ENCODE measurements at regions not wholly inside any gene's neighbourhood (a gene's known extent, or its start where the extent isn't known, plus 50 kb on each side); places are given as distances from the start of the nearest gene placed in this dataset.

DNA sequence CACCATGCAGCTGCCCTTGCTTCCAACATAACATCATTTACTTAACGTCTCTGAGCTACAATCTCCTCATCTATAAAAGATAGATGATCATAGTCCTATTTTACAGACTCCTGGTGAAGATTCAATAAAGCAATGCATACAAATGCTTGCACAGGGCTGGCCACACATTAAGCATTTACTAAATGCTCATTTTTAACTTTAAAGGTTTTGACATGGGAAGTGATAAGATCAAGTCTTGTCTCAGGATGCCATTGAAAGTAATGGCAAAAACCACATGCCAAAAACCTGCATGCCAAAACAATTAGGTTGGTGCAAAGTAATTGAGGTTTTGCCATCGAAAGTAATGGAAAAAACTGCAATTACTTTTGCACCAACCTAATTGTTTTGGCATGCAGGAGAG, 181.2 kb upstream of the ADRA1B start:
- no peak for TF ChIP-seq GATA2 (IDR thresholded peaks at IDR 0.05; ENCODE audit: low read depth, low read length)
- no peak for TF ChIP-seq GATA3 (IDR thresholded peaks at IDR 0.05; ENCODE audit: low read depth, low read length)

Data from SH-SY5Y (cell line).